ENCODE measurements at regions not wholly inside any gene's neighbourhood (a gene's known extent, or its start where the extent isn't known, plus 50 kb on each side); places are given as distances from the start of the nearest gene placed in this dataset.
"Not testable (repeated sequence)": the region's sequence is repeated elsewhere in the genome, so short reads cannot be mapped to it uniquely, and the experiment has no call there.

DNA sequence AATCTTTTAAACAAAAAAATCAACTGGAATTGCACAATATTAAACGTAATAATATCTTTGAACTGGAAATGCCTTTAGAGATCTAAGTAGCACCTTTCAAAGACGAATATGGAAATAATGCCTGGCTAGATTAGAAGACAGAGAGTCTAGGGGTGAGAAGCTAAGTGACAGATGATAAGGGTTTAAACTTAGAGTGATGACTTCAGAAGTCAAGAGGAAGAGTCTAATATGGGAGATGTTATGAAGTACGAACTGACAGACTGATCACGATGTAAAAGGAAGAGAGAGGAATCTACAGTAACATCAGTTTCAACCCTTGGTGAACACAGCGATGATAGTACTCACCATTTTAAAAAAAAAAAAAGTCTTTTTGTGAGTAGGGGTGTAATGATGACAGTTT, 57.9 kb downstream of the HINT1 start:
- no peak for DNase-seq

DNA sequence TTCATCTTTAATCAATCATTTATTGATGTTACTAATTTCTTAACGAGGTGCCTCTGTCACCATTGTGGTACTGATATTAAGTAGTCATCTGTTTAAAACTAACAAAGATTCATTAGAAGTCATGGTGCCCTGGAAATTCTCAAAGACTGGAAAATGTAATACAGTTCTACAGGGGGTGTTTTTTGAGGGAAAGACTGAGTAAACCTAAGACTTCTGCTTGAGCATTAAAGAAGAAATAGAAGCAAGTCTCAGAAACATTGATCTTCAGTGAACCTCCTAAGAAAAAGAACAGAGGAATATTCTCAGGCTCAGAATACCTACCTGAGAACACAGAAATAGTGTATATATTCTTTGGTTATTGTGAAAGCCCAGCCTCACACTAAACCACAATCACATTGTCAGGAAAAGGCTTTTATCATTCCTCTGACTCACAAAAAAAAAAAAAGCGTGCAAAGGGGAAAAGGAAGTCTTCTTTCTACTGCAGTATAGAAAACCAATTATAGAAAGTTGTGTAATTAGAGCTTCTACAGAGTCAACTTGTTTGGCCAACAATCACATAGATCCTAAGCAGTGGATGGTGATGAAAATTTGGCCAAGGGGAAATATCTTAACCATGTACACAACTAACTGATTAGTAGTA, 60.8 kb downstream of the HINT1 start:
- no peak for DNase-seq

DNA sequence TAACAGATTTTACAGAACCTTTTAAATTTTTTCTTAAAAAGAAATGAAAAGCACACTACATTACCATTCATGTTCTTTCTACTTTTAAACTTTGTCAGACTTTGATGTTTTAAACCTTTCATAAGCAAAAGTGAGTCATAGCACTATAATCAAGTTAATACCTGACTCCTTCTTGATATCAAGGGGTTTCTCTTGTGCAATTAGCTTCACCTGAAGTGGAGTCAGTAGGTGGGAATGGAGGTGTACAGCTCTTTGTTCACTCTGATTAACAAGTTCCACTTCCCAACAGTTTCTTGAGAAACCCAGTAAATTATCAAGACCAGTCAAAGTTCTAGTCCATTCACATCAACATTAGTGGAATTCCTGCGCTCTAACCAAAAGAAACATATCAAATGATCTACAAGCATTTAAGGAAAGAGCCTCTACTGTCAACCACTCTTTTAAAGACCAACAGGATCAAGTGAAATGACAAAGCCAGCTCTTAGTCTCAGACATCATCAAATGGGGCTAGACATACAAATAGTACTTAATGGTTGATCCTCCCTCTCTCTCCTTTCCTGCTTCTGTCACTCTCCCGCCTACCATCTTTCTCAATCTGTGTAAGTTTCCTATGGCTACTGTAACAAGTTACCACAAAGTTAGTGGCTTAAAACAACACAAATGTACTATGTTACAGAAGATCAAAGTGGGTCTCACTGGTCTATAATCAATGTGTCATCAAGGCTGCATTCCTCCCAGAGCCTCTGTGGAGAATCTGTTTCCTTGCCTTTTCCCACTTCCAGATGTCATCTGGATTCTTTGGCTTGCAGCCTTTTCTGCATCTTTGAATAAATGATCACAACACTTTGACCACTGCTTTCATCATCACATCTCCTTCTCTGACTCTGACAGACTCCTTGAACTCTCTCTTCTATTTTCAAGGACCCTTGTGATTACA, 68.0 kb downstream of the HINT1 start:
- DNase-seq, result no peak

DNA sequence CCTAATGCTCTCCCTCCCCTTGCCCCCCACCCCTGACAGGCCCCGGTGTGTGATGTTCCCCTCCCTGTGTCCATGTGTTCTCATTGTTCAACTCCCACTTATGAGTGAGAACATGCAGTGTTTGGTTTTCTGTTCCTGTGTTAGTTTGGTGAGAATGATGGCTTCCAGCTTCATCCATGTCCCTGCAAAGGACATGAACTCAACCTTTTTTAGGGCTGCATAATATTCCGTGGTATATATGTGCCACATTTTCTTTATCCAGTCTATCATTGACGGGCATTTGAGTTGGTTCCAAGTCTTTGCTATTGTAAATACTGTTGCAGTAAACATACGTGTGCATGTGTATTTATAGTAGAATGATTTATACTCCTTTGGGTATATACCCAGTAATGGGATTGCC, 69.5 kb downstream of the HINT1 start:
- DNase-seq, result not testable (repeated sequence)

DNA sequence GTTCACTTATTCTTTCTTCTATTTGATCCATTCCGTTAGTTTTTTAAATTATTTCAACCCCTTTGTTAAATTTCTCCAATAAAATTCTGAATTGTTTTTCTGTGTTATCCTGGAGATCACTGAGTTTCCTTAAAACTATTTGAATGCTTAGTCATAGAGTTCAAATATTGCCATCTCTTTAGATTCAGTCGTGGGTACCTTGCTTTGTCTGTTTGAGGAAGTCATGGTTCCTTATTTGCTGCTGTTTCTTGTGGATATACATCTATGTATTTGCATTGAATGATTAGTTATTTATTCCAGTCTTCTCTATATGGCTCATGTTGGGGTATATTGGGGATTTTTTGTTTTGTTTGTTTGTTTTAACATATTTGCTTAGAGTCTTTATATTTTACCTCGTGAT, 80.6 kb downstream of the HINT1 start:
- DNase-seq, result no peak

DNA sequence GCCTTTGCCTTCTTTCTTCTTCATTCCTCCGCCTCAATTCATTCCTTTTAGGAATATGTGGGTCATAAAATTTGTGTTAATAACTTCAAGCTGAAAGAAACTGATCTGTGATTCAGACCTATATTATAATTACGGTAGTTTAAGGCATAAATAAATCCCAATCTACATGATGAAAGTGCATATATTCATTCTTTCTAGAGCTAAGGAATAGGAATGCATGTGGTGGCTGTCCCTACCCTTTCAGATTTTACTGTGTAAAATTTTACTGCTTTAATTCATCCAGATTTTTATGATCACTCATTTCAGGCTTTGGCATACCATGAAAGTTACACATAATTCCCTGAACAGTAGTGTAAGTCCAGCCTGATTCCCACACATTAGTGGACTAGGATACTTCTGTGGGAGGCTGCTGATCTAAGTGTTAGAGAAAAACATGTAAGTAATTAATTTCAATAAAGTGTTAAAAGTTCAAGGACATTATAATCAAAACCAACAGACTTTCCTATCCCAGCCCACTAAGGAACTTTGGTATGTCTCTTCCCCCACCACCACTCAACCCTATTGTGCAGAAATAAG, 83.1 kb downstream of the HINT1 start:
- DNase-seq, result no peak

DNA sequence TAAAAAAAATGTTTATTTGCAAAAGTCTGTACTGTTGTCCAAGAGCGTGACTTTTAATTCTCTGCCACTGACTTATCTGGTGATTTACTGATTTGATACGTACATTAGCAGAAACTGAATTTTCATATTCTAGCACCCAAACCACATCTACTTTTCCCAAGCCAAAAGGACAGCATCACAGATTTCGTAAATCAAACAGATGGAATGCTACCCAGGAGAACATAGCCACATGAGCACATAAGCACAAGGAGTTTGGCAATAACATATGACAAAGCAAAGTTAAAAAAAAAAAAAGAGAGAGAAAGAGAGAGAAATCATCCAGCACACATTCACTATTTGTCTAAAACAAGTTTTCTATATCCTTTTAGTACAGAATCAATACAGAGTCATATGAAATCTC, 83.7 kb downstream of the HINT1 start:
- no peak for DNase-seq

DNA sequence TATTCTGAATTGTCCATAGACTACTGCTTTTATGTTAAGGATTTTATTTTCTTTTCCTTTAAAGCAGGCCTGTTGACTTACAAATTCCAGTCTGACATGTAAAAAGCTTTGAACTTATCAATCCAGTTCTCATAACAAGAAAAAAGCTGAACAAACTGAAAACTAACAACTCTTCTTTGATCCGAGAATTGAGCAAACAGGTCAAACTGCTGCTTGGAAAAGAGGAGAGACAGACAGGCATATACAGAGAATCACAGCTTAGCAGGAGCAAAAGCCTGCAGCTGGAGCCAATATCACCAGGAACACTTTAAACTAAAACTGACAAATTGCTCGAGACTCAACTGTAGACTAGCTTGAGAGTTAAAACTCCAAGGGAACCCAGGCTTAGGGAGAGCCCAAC, 85.8 kb downstream of the HINT1 start:
- no peak for DNase-seq

DNA sequence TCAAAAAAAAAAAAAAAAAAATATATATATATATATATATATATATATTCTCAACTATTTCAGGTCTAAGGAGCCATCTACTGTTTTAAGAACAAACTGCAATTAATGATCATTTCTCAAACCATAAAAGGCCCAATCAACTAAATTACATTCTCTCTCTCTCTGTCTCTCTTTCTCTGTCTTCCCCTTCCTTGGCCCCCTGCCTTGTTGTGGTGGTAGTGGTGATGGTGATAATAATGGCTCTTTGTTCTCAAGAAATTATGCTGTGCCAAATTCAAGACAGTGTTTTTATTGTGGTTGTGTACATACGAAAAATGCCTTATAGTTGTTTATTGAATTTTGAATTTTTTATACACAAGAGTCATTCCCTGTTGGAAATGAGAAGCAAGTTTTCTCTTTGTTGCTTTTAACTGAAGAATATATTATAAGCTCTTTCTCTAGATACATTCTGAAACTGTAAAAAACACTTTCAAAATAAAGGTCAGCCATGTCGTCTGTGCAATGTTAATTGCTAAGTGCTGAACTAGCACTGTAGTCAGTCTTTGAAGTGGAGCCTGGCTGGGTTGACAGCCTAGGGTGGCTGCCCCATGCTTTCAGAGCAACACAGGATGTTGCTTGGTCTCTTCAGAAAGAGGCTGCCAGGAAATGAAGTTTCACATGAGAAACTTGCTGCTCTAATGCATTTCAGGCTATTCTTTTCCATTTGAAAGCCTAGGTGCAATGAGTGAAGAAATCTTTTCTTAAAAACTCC, 96.0 kb downstream of the HINT1 start:
- DNase-seq, result peak; percentile 62

DNA sequence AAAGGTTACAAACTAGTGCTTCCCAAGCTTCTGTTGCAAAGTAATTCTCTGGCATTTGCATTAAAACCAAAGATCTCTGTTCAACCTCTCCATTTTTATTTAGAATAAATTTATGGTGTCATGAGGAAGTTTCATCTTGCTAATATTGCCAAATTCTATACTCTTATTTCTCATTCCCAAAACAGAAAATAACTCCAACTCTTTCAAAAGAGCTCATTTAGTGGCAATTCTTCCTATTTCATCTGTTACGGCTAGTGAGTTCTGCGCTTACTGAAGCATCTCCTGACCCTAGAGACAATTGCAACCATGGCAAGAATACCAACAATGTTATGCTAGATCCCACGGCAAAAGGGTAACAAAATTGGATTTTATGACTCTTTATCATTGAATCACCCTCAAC, 97.0 kb downstream of the HINT1 start:
- no peak for DNase-seq

DNA sequence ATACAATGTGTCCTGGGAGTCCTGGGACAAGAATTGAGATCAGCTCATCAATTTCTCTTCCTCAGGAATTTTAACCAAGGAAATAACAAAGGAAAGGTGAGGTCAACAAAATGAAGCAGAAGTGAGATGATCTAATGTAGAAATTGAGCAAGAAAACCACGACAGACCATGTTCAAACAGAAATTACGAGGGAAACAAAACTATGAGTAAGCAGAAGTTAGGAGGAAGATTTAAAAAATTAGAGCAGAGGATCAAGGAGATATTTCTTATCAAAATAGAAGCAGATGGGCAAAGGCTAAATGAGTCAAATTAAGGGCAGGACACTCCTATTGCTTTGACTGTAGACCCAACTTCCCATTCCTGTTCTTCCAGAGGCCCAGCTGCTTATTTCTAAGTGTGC, 97.4 kb downstream of the HINT1 start:
- no peak for DNase-seq

DNA sequence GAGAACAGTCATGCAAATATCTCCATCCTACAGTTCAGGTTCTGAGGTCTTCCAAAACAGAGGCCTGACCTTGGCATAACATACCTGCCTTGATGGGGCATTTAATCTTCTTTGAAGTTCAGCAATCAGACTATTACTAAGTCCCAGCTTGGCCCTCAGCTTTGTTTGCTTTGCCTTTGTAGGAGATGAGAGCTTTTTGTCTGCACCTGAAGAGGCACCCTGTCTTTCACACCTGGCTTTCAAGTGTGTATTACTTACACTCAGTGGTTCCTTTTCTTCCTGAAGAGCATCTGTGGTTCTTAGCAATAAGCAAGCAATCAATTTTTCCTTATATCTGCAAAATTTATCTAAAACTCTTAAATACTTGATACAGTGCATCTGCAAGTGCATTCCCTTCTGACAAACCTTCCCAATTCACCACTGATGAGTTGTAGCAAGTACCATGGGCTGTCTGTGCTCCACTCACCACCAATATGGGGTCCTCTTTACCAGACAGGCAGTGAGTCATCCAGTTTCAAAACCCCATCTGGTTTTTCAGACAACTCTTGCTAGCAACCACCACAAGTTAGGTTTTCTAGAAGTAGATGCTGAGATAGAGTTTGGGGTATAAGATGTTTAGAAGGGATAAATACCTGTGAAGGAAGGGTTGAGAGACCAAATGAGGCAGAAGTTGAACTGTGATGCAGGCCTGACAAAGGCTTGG, 100.2 kb downstream of the HINT1 start:
- DNase-seq, result no peak

DNA sequence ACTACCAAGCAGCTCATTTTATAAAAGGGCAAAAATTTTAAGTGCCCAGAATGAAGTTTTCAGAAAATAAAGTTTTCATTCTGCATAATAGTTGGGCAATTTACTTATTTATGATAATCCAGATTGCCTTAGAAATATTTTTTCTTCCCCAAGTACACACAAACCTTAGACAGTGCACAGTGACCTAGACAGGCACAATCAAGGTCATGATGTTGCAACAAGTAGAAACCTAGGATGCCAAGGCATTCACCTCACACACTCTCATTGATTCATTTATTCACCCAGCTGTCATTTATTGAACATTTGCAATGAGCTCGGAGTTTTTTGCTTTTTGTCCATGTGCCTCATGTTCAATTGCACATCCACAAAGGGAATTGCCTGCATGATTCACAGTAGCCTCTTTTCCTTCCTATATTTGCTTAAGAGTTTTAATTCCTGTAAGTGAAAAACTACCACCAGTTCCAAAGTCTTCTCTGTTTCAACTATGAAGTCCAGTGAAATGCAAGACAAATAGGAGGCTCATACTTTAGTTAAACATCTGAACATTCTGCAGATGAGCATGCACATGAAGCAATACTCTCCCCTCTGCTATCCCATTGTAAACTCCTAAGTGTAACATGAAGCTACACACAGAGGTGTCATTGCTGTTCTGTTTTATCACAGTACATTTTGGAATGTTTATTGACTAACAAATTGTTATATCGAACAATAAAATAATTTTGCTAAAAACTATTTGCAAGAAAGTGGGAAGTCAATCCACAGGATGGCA, 122.9 kb downstream of the HINT1 start:
- no peak for DNase-seq

DNA sequence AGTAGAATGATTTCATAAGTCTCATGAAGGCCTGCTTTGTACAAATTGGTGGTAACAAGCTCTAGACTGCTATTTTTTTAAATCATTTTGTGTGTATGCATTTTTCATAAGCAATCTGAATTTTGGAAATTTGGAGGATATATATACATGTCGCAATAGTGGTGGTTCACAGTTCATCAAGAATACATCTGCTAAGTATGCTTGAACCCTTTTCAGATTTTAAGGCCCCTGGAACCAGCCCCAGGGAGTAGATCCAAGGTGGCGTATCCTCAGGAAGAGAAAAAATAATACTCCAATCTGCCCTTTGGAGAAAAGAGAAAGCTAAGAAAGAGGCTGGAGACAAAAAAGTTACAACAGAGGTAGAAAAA, 141.6 kb downstream of the HINT1 start:
- no peak for DNase-seq

DNA sequence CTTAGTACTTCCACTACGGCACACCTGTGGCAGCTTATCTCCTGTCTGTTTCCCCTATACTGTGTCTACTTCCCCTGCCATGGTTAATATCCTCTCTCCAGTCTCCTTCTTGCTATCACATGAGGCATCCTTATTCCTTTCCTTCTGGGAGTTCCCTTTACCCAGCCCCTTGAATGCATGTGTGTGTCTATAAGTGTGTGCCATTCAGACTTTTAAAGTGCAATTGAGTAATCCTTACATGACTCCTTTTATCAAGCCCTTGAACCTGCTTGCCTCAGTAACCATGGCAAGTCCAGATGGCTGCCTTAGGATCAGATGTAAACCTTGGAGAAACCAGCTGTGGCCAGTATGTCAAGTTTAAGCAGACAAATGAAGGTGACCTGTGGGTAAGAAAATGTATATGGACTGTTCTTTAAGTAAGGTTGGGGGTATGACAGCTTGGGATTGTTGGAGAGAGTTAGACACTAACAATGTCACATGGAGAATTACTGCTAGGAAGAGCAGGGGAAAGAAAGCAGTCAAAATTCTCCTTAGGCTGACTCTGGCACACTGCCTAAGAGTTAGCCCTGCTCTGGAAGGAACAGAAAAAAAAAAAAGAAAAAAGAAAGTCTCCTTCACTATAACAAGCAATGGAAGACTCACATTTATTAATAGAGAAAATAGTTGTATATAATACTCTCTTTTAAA, 142.1 kb downstream of the HINT1 start:
- DNase-seq, result no peak

DNA sequence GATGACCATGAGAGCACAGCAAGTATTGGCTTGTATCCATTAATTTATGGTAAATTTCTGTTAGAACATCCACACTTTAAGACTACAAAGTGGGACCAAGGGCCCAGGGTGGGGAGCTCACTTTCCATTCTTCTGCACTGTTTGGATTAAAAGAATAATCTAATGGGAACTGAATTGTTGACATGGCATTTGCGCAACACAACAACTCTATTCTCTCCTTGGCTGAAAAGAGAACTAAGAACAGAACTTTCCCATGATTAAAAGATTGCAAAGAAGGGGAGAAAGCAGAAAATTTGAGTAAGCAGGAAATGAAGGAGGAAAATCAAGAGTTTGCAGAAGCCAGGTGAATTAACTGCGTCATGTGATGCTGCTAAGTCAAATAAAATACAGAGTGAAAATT, 143.4 kb downstream of the HINT1 start:
- no peak for DNase-seq

DNA sequence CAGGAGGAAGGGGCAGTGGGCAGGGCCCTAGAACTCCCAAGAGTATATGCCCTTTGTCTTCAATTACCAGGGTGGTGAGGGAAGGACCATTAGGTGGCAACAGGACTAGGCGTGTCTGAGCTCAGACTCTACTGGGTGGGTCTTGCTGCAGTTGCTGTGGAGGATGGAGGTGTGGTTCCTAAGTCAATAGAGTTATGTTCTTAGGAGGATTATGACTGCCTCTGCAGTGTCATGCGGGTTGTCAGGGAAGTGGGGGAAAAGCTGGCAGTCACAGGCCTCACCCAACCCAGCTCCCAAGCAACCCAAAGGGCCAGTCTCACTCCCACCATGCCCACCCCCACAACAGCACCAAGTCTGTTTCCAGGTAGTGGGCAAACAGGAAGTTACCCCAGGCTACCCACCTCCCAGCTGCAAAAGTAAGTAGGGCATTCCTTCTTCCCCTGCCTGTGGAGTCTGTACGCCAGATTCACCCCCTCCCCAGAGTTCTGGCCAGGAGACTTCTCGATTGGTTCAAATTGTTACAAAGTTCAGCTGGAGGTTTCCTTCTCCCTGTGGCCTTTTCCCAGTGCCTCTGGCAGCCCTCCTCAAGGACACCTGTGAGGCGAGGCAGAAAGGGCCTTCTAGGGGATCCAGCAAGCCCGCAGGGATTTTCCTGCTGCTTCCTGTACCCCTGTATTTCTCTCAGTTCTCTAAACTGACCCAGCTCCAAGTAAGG, 145.3 kb downstream of the HINT1 start:
- no peak for DNase-seq

DNA sequence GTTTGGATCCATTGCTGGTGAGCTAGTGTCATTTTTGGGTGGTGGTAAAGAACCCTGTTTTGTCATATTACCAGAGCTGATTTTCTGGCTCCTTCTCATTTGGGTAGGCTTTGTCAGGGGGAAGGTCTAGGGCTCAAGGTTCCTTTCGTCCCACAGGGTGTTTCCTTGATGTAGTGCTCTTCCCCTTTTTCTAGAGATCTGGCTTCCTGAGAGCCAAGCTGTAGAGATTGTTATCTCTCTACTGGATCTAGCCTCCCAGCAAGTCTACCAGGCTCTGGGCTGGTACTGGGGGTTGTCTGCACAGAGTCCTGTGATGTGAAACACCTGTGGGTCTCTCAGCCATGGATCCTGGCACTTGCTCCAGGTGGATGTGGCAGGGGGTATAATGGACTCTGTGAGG, 145.9 kb downstream of the HINT1 start:
- DNase-seq, result no peak

DNA sequence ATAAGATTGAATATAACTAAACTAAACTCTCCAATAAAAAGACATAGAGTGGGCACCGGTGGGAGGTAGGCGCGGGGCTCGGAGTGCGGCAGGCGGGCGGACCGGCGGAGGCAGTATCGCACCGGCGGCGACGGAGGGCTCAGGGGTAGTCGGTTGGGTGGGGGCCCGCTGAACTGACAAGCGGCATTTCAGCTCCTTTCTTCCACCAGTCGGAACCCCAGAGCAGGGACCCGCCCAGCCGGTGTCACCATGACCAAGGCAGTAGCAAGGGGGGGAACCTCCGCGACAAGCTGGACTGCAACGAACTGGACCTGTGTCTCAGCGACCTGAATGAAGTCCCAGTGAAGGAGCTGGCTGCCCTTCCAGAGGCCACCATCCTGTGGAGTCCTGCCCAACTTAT, 156.7 kb downstream of the HINT1 start:
- DNase-seq, result no peak

DNA sequence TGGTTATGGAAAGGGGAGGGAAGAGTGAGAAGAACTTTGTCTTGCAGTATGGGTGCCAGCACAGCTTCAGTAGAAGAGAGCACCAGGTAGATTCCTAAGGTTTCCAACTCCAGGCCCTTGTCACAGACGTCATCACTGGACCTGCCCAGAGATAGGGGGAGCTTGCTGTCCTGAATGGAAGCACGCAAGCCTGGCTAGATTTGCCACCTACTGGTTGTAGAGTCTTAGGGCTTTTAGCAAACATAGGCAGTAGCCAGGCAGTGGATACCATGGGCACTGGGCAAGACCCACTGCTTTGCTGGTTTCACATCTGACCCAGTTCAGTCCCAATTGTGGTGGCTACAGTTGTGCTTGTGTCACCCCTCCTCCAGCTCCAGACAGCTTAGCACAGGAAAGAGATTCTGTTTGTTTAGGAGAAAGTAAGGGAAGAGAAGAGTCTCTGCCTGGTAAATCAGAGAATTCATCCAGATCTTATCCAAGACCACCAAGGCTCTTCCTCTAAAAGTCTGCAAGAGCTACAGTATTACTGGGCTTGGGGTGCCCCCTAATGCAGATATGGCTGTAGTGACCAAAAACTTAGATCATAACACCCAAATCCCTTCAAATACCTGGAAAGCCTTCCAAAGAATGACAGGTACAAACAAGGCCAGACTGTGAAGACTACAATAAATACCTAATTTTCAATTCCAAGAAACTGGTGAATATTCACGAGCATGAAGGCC, 158.9 kb downstream of the HINT1 start:
- no peak for DNase-seq

Data from stimulated activated CD4-positive, alpha-beta T cell treated with anti-CD3 and anti-CD28 coated beads, Interleukin-15, amount 100 ng/mL, for 24 hours (primary cell).